DOHH2 (cell line): ENCODE measurements at regions not wholly inside any gene's neighbourhood (a gene's known extent, or its start where the extent isn't known, plus 50 kb on each side); places are given as distances from the start of the nearest gene placed in this dataset.

Source experiments
- H3F3A ChIP-seq: fragments of 200-600 bp; sonication (generic), shearing (Covaris generic); 2 replicates; pipeline ENCODE4 v1.6.0; 2016; ENCODE audit warnings: antibody characterized with exemption, mild to moderate bottlenecking; ENCODE audit not compliant: control insufficient read depth, insufficient read depth
- H3K27ac ChIP-seq: fragments of 200-600 bp; sonication (generic); 2 replicates; pipeline ENCODE4 v1.5.1; 2014; ENCODE audit warnings: low read depth, mild to moderate bottlenecking, low read length, moderate library complexity
- H3K27me3 ChIP-seq: fragments of 200-600 bp; sonication (generic); 2 replicates; pipeline ENCODE4 v1.6.1; 2014; ENCODE audit warnings: mild to moderate bottlenecking, low read length, mixed read lengths; ENCODE audit not compliant: control insufficient read depth
- H3K36me3 ChIP-seq: fragments of 200-600 bp; sonication (generic); 2 replicates; pipeline ENCODE4 v1.6.1; 2014; ENCODE audit warnings: mild to moderate bottlenecking, low read length, moderate library complexity, mixed read lengths; ENCODE audit not compliant: control insufficient read depth
- H3K4me1 ChIP-seq: fragments of 200-600 bp; sonication (generic); 2 replicates; pipeline ENCODE4 v1.6.1; 2014; ENCODE audit warnings: mild to moderate bottlenecking, low read length, mixed read lengths; ENCODE audit not compliant: control insufficient read depth
- H3K4me2 ChIP-seq: fragments of 200-600 bp; sonication (generic); 2 replicates; pipeline ENCODE4 v1.6.0; 2014; ENCODE audit warnings: mild to moderate bottlenecking, low read length, moderate library complexity
- H3K4me3 ChIP-seq: fragments of 200-600 bp; sonication (generic); 2 replicates; pipeline ENCODE4 v1.5.1; 2014; ENCODE audit warnings: mild to moderate bottlenecking, low read length, mixed read lengths
- H3K79me2 ChIP-seq: fragments of 200-600 bp; sonication (generic); 2 replicates; pipeline ENCODE4 v1.6.1; 2014; ENCODE audit warnings: mild to moderate bottlenecking, low read length, mixed read lengths; ENCODE audit not compliant: control insufficient read depth
- H3K9me2 ChIP-seq: fragments of 200-600 bp; sonication (generic); replicated peaks from 2 replicates; pipeline ENCODE4 v1.6.1; 2014; ENCODE audit warnings: mild to moderate bottlenecking, low read length, mixed read lengths; ENCODE audit not compliant: control insufficient read depth
- H3K9me3 ChIP-seq: fragments of 200-600 bp; sonication (generic); 2 replicates; pipeline ENCODE4 v1.6.1; 2014; ENCODE audit warnings: antibody characterized with exemption, low read length, mixed read lengths; ENCODE audit not compliant: control insufficient read depth, insufficient read depth
- H4K20me1 ChIP-seq: fragments of 200-600 bp; sonication (generic); 2 replicates; pipeline ENCODE4 v1.6.0; 2014; ENCODE audit warnings: low read depth, mild to moderate bottlenecking, antibody characterized with exemption, low read length, moderate library complexity; ENCODE audit not compliant: control insufficient read depth, insufficient read depth
- EZH2phosphoT487 ChIP-seq: fragments of 200-600 bp; sonication (generic); IDR thresholded peaks from 2 replicates; pipeline ENCODE4 v1.6.1; 2017; ENCODE audit warnings: borderline replicate concordance, mild to moderate bottlenecking, antibody characterized with exemption, low read length, moderate library complexity, mixed read lengths
- TF ChIP-seq, protein P1 (sequence below): fragments of 200-600 bp; sonication (generic); IDR thresholded peaks from one replicate; pipeline ENCODE4 v1.5.1; 2014; ENCODE audit warnings: antibody characterized with exemption, mild to moderate bottlenecking, low read depth, low read length; ENCODE audit not compliant: poor library complexity, severe bottlenecking

DNA sequence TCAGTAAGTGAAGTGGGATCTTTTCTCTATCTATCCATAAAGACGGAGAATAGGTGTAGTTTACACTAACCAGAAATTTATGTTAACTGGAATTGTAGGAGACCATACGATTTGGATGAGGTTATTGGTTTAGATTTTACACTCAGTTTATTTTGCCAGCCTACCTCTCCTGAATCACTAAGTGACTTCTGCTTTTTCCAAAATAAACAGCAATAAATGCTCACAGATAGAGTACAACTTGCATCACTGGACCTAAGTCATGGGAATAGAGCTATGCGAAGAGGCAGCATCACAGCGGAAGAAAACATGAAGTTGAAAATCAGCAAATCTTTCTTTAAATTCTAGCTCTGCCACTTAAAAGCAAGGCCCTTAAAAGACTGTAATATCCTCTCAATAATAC lies 781.0 kb downstream of the LIG4 start:
- Histone ChIP-seq H3K4me3 (no peak overlapping the region), H3K4me1 (no peaks in the 10 kb centered on the region), H3K9me3 (no peaks in the 10 kb centered on the region), H3F3A (no peaks in the 10 kb centered on the region), H3K36me3 (no peaks in the 10 kb centered on the region), H3K27ac (no peak overlapping the region), H3K9me2 (no peaks in the 10 kb centered on the region), H3K4me2 (no peak overlapping the region), H4K20me1 (no peaks in the 10 kb centered on the region), H3K79me2 (no peaks in the 10 kb centered on the region), H3K27me3 (no peaks in the 10 kb centered on the region)
- TF ChIP-seq, protein P1, sequence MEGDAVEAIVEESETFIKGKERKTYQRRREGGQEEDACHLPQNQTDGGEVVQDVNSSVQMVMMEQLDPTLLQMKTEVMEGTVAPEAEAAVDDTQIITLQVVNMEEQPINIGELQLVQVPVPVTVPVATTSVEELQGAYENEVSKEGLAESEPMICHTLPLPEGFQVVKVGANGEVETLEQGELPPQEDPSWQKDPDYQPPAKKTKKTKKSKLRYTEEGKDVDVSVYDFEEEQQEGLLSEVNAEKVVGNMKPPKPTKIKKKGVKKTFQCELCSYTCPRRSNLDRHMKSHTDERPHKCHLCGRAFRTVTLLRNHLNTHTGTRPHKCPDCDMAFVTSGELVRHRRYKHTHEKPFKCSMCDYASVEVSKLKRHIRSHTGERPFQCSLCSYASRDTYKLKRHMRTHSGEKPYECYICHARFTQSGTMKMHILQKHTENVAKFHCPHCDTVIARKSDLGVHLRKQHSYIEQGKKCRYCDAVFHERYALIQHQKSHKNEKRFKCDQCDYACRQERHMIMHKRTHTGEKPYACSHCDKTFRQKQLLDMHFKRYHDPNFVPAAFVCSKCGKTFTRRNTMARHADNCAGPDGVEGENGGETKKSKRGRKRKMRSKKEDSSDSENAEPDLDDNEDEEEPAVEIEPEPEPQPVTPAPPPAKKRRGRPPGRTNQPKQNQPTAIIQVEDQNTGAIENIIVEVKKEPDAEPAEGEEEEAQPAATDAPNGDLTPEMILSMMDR: no peak
- no peak for TF ChIP-seq EZH2phosphoT487

DNA sequence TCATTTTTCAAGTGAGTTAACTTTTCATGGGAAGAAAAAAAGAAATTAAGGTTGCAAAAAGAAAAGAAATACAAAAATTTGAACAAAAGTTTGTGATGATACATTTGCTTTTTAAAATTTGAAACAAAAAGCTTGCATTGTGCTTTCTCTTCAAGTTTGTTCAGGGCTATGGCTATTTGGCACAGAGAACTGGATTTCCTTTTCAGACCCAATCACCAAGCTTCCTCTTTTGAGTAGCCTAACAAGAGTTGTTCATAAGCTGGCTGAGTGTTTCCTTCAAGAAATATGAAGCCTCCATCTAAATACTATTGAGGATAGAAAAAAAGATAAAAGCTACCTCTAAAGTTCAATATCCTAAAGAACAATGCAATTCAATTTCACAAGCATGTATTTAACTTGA lies 787.8 kb downstream of the LIG4 start:
- H3K4me2 ChIP-seq: no peak overlapping the region
- H3K9me2 ChIP-seq: no peaks in the 10 kb centered on the region
- no peaks in the 10 kb centered on the region for H3F3A ChIP-seq
- TF ChIP-seq, protein P1: no peak
- TF ChIP-seq EZH2phosphoT487: no peak
- no peak overlapping the region for H3K27ac ChIP-seq
- H3K27me3 ChIP-seq: no peaks in the 10 kb centered on the region
- H3K4me1 ChIP-seq: no peaks in the 10 kb centered on the region
- H3K4me3 ChIP-seq: no peak overlapping the region
- no peaks in the 10 kb centered on the region for H3K36me3 ChIP-seq
- H4K20me1 ChIP-seq: no peaks in the 10 kb centered on the region
- no peaks in the 10 kb centered on the region for H3K9me3 ChIP-seq
- no peaks in the 10 kb centered on the region for H3K79me2 ChIP-seq

DNA sequence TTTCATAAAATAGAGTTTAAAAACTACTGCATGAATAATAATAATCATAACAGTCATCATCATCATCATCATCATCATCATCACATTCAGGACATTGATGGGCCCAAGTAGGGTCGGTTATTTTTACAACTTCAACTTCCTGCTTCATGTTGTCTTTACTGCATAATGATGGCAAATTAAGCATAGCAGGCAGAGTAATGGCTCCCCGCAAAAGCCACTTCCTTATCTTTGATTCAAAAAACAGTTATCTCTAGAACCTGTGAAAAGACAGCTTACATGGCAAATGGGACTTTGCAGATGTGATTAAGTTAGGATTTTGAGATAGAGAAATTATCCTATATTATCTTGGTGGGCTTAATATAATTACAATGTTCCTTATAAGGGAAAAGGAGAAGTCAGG lies 792.9 kb downstream of the LIG4 start:
- Histone ChIP-seq H3K79me2 (no peaks in the 10 kb centered on the region), H3K4me1 (no peaks in the 10 kb centered on the region)
- no peak for TF ChIP-seq EZH2phosphoT487
- TF ChIP-seq, protein P1: no peak

GRCh38 chr13:107421951-107422350 lies 793.4 kb downstream of the LIG4 start:
- Histone ChIP-seq H3K9me3 (no peaks in the 10 kb centered on the region), H3K36me3 (no peaks in the 10 kb centered on the region), H3K79me2 (no peaks in the 10 kb centered on the region), H3F3A (no peaks in the 10 kb centered on the region), H3K4me3 (no peak overlapping the region), H3K27ac (no peak overlapping the region), H4K20me1 (no peaks in the 10 kb centered on the region), H3K4me1 (no peaks in the 10 kb centered on the region), H3K9me2 (no peaks in the 10 kb centered on the region), H3K27me3 (no peaks in the 10 kb centered on the region), H3K4me2 (no peak overlapping the region)
- TF ChIP-seq, protein P1: no peak
- no peak for TF ChIP-seq EZH2phosphoT487

More for the DNA sequence above, 792.9 kb downstream of the LIG4 start:
- Histone ChIP-seq H3F3A (no peaks in the 10 kb centered on the region), H3K9me2 (no peaks in the 10 kb centered on the region), H3K27ac (no peak overlapping the region), H3K4me2 (no peak overlapping the region), H3K4me3 (no peak overlapping the region), H3K9me3 (no peaks in the 10 kb centered on the region), H4K20me1 (no peaks in the 10 kb centered on the region), H3K36me3 (no peaks in the 10 kb centered on the region), H3K27me3 (no peaks in the 10 kb centered on the region)
